HG02642 (cell line): ENCODE measurements at regions not wholly inside any gene's neighbourhood (a gene's known extent, or its start where the extent isn't known, plus 50 kb on each side); places are given as distances from the start of the nearest gene placed in this dataset.

Source experiments
- ATAC-seq: cut with Tn5 transposase; IDR thresholded peaks from one replicate; pipeline ENCODE4 v1.9.1; 2021; ENCODE audit warnings: mild to moderate bottlenecking; ENCODE audit not compliant: unreplicated experiment, poor library complexity

- no peak for ATAC-seq
These were observed 176.3 kb upstream of the GLI2 start for GRCh38 chr2:120559401-120559800.

GRCh38 chr2:120560330-120560729 is 175.3 kb upstream of the GLI2 start:
- ATAC-seq: no peak

GRCh38 chr2:120561379-120562035 is 174.2 kb upstream of the GLI2 start:
- ATAC-seq: no peak

GRCh38 chr2:120562218-120563005 is 173.3 kb upstream of the GLI2 start:
- no peak for ATAC-seq

GRCh38 chr2:120563616-120564015 is 172.1 kb upstream of the GLI2 start:
- ATAC-seq: no peak

GRCh38 chr2:120564213-120565094 is 171.2 kb upstream of the GLI2 start:
- no peak for ATAC-seq

- ATAC-seq: no peak
These were observed 170.6 kb upstream of the GLI2 start for GRCh38 chr2:120565095-120565460.

GRCh38 chr2:120565929-120566328 is 169.7 kb upstream of the GLI2 start:
- ATAC-seq: no peak

- ATAC-seq: no peak
These were observed 169.2 kb upstream of the GLI2 start for GRCh38 chr2:120566331-120567035.

GRCh38 chr2:120567128-120567527 is 168.5 kb upstream of the GLI2 start:
- no peak for ATAC-seq

- no peak for ATAC-seq
These were observed 167.3 kb upstream of the GLI2 start for GRCh38 chr2:120568089-120568974.

GRCh38 chr2:120568975-120569268 is 166.7 kb upstream of the GLI2 start:
- ATAC-seq: no peak

- no peak for ATAC-seq
These were observed 165.7 kb upstream of the GLI2 start for GRCh38 chr2:120570001-120570400.

- no peak for ATAC-seq
These were observed 165.1 kb upstream of the GLI2 start for GRCh38 chr2:120570546-120570945.

GRCh38 chr2:120571015-120571728 is 164.5 kb upstream of the GLI2 start:
- no peak for ATAC-seq

- ATAC-seq: no peak
These were observed 163.4 kb upstream of the GLI2 start for GRCh38 chr2:120572226-120572625.

- ATAC-seq: no peak
These were observed 161.0 kb upstream of the GLI2 start for GRCh38 chr2:120574620-120575019.

- no peak for ATAC-seq
These were observed 159.7 kb upstream of the GLI2 start for GRCh38 chr2:120575966-120576365.
